ENCODE measurements at regions not wholly inside any gene's neighbourhood (a gene's known extent, or its start where the extent isn't known, plus 50 kb on each side); places are given as distances from the start of the nearest gene placed in this dataset.

GRCh38 chr2:236393101-236393500, 128.9 kb upstream of the ASB18 start:
- TF ChIP-seq, protein P1, sequence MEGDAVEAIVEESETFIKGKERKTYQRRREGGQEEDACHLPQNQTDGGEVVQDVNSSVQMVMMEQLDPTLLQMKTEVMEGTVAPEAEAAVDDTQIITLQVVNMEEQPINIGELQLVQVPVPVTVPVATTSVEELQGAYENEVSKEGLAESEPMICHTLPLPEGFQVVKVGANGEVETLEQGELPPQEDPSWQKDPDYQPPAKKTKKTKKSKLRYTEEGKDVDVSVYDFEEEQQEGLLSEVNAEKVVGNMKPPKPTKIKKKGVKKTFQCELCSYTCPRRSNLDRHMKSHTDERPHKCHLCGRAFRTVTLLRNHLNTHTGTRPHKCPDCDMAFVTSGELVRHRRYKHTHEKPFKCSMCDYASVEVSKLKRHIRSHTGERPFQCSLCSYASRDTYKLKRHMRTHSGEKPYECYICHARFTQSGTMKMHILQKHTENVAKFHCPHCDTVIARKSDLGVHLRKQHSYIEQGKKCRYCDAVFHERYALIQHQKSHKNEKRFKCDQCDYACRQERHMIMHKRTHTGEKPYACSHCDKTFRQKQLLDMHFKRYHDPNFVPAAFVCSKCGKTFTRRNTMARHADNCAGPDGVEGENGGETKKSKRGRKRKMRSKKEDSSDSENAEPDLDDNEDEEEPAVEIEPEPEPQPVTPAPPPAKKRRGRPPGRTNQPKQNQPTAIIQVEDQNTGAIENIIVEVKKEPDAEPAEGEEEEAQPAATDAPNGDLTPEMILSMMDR (IDR thresholded peaks at IDR 0.05) = no peak
- no peak for TF ChIP-seq SIN3A (IDR thresholded peaks at IDR 0.05; ENCODE audit: borderline replicate concordance, insufficient read depth, low read depth, low read length)
- TF ChIP-seq POLR2AphosphoS5 (IDR thresholded peaks at IDR 0.05; ENCODE audit: low read depth, low read length) = no peak
- no peak for TF ChIP-seq TCF7L2 (IDR thresholded peaks at IDR 0.05; ENCODE audit: low read depth, low read length)
- TF ChIP-seq, protein P2, sequence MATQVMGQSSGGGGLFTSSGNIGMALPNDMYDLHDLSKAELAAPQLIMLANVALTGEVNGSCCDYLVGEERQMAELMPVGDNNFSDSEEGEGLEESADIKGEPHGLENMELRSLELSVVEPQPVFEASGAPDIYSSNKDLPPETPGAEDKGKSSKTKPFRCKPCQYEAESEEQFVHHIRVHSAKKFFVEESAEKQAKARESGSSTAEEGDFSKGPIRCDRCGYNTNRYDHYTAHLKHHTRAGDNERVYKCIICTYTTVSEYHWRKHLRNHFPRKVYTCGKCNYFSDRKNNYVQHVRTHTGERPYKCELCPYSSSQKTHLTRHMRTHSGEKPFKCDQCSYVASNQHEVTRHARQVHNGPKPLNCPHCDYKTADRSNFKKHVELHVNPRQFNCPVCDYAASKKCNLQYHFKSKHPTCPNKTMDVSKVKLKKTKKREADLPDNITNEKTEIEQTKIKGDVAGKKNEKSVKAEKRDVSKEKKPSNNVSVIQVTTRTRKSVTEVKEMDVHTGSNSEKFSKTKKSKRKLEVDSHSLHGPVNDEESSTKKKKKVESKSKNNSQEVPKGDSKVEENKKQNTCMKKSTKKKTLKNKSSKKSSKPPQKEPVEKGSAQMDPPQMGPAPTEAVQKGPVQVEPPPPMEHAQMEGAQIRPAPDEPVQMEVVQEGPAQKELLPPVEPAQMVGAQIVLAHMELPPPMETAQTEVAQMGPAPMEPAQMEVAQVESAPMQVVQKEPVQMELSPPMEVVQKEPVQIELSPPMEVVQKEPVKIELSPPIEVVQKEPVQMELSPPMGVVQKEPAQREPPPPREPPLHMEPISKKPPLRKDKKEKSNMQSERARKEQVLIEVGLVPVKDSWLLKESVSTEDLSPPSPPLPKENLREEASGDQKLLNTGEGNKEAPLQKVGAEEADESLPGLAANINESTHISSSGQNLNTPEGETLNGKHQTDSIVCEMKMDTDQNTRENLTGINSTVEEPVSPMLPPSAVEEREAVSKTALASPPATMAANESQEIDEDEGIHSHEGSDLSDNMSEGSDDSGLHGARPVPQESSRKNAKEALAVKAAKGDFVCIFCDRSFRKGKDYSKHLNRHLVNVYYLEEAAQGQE (IDR thresholded peaks at IDR 0.05; ENCODE audit: insufficient read depth in 1 of 2, low read depth in 2 of 2, low read length in 1 of 2) = no peak
